Activated T-helper 17 cell treated with anti-CD3 and anti-CD28 coated beads, Interleukin-2, amount 50 U/mL, for 72 hours (primary cell): ENCODE measurements at regions not wholly inside any gene's neighbourhood (a gene's known extent, or its start where the extent isn't known, plus 50 kb on each side); places are given as distances from the start of the nearest gene placed in this dataset.

Experiments used
- ATAC-seq: fragments of 150-1000 bp; cut with Tn5 transposase; replicated peaks from 2 replicates; pipeline ENCODE4 v1.10.0; 2021; ENCODE audit warnings: mild to moderate bottlenecking, moderate library complexity
- H3K27ac Mint-ChIP-seq: one replicate; pipeline ENCODE4 v1.8.0; 2022; ENCODE audit warnings: mixed read lengths
- H3K27me3 Mint-ChIP-seq: one replicate; pipeline ENCODE4 v1.8.0; 2022; ENCODE audit warnings: mixed read lengths
- H3K36me3 Mint-ChIP-seq: one replicate; pipeline ENCODE4 v1.8.0; 2022; ENCODE audit warnings: low read depth, mild to moderate bottlenecking, mixed read lengths
- H3K4me1 Mint-ChIP-seq: one replicate; pipeline ENCODE4 v1.8.0; 2022; ENCODE audit warnings: mixed read lengths
- H3K4me3 Mint-ChIP-seq: one replicate; pipeline ENCODE4 v1.8.0; 2022; ENCODE audit warnings: mild to moderate bottlenecking, mixed read lengths
- H3K9me3 Mint-ChIP-seq: one replicate; pipeline ENCODE4 v1.8.0; 2022; ENCODE audit warnings: mixed read lengths

DNA sequence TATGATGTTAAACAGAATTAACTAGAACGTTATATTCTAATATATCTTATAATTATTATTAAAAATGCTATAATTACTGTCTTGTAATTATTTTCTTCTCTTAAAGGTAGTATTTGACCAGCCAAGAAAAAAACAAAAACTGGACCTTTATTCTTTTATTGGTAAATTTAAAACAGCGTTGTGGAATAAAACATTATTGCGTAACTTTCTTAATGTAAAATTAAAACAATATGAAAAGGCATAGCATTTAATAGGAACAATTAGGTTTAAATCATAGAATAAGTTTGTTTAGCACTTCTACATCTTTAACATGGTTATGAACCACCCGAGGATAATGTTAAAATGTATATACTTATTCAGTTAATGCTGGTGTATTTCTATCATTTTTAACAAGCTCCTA, 574.5 kb upstream of the CDH18 start:
- H3K4me1 Mint-ChIP-seq: no peaks in the 10 kb centered on the region
- no peak for ATAC-seq
- H3K36me3 Mint-ChIP-seq: no peaks in the 10 kb centered on the region
- H3K9me3 Mint-ChIP-seq: peaks cover 15% of the 10 kb centered on the region
- no peak overlapping the region for H3K27ac Mint-ChIP-seq
- no peak overlapping the region for H3K4me3 Mint-ChIP-seq
- H3K27me3 Mint-ChIP-seq: no peaks in the 10 kb centered on the region

DNA sequence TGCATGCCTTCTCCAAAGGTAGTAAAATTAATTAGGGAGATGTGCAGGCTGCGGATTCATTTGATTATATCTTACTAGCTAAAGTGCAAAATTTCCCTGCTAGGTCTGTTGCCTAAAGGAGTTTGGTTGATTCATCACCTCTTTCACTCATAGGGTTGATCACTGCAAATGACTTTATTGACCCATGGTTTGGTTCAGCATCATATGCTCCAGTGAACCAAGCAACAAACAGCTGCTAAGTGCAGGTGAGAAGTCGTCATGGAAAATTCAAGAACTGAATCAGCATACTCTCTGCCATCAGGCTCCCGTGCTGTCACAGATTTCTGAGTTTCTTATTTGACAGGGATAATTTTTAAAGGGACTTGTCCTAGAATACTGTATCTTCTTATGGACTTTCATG, 571.8 kb upstream of the CDH18 start:
- Mint-ChIP-seq H3K4me1 (no peaks in the 10 kb centered on the region), H3K36me3 (no peaks in the 10 kb centered on the region), H3K27me3 (no peaks in the 10 kb centered on the region), H3K4me3 (no peak overlapping the region), H3K9me3 (peaks cover 12% of the 10 kb centered on the region), H3K27ac (no peak overlapping the region)
- ATAC-seq: no peak

DNA sequence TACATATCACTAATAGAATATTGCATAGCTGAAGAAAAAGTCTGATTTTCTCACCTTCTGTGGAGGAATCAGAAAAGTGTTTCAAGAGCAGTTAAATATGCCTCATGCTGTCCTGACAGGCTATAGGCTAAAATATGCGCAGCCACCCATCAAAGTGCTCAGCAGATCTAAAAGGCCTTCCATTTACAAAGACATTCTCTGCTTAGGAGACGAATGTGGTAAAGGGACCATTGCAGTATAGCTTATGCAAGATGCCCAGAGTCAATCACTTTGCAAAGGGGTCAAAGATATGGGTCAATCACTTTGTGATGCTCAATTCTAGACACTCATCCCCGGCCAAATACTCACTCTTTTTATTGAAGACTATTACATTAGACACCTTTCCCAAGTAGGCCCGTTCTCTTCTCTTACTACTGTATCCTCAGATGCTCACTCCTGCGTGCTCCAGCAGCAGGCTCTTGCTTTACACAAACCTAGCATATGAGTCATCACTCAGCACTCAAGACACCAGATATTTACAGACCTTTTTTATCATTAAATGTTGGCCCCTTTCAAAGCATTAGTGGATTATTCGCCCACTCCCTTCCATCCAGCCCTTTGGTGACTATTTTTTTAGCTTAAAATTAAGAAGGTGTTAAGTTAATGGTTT, 568.2 kb upstream of the CDH18 start:
- H3K27me3 Mint-ChIP-seq: no peaks in the 10 kb centered on the region
- no peaks in the 10 kb centered on the region for H3K36me3 Mint-ChIP-seq
- no peaks in the 10 kb centered on the region for H3K4me1 Mint-ChIP-seq
- H3K4me3 Mint-ChIP-seq: no peak overlapping the region
- ATAC-seq: no peak
- no peak overlapping the region for H3K27ac Mint-ChIP-seq
- H3K9me3 Mint-ChIP-seq: peaks cover 12% of the 10 kb centered on the region

DNA sequence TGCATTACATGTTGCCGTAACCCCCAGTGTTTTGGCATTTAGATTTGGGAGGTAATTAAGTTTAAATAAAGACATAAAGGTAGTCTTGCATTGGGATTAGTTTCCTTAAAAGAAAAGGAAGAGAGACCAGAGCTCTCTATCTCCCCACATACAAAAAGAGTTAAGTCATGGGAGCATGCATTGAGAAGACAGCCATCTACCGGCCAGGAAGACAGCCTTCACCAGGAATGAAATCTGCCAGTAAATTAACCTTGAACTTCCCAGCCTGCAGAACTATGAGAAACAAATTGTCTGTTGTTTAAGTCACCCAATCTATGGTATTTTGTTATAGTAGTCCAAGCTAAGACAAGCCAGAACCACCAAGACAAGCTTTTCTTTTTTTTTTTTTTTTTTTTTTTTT, 567.0 kb upstream of the CDH18 start:
- no peaks in the 10 kb centered on the region for H3K4me1 Mint-ChIP-seq
- H3K36me3 Mint-ChIP-seq: no peaks in the 10 kb centered on the region
- H3K9me3 Mint-ChIP-seq: peaks cover 12% of the 10 kb centered on the region
- no peak overlapping the region for H3K4me3 Mint-ChIP-seq
- no peak for ATAC-seq
- H3K27ac Mint-ChIP-seq: no peak overlapping the region
- no peaks in the 10 kb centered on the region for H3K27me3 Mint-ChIP-seq

DNA sequence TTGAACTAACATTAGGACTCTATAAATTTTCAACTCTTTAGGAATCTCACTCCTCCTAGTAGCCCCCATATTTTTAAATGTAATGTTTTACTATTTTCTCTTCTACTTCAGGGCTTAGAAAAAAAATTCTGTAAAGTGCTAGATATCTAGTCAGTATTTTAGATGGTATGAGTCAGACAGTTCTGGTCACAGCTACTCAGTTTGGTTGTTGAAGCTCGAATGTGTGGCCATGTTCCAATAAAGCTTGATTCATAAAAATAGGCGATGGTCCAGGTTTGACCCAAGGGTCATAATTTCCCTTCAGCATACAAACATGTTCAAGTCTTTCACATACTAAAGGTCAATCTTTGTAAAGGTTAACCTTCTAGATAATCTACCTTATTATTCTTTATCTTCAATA, 566.0 kb upstream of the CDH18 start:
- peaks cover 12% of the 10 kb centered on the region for H3K9me3 Mint-ChIP-seq
- no peak overlapping the region for H3K27ac Mint-ChIP-seq
- H3K36me3 Mint-ChIP-seq: no peaks in the 10 kb centered on the region
- H3K4me1 Mint-ChIP-seq: no peaks in the 10 kb centered on the region
- no peak for ATAC-seq
- no peak overlapping the region for H3K4me3 Mint-ChIP-seq
- H3K27me3 Mint-ChIP-seq: no peaks in the 10 kb centered on the region

DNA sequence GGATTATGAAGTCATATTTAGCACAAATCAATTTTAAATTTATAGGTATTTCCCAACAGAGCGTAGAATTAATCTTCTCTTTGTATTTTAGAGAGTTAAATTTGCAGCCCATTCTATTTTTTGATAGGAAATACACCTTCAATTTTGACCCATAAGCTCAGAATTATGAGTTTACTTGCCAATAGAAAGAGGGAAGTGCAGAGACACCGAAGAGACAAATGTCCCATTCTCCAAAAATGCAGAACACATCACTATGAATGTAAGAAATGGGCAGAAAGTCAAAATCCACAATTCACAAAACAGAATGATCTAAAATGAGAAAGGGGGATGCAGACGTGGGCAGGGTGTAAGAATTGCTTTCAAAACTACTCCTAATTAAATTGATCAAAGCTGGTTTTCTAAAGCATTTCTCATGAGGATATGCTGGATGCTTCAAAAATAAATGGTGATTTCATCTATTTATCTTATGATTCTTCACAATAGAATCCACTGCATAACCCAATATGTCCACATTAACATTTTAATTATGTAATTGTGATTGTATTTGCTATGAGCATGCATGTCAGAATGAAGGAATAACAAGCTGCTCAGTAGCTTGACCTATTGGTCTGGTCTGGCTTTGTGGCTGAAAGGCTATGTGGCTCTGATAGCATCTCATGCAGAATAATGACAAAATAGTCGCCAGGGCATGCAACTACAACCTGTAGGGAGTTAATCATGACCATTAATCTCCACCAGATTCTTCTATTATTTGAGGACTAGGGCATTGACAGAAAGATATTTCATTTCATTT, 550.1 kb upstream of the CDH18 start:
- Mint-ChIP-seq H3K4me1 (no peaks in the 10 kb centered on the region), H3K27ac (no peak overlapping the region), H3K4me3 (no peak overlapping the region), H3K36me3 (no peaks in the 10 kb centered on the region), H3K9me3 (peaks cover 5% of the 10 kb centered on the region), H3K27me3 (no peaks in the 10 kb centered on the region)
- ATAC-seq: no peak

DNA sequence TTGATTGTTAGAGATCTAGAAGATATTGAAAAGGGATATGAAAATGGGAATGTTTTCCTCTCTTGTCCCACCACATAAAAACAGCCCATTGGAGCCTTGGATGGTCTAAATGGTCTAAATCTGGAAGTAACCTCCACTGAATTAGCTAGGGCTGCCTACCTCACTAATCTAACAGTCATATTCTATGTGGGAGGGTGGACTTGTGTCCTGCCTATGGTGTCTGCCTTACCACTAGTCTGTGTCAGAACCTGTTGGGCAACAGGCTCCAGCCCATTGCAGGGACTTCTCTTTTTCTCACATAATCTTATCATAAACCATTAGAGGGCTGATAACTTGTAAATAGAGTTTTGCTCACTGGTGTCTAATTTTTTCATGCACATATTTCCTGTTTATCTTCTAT, 548.8 kb upstream of the CDH18 start:
- H3K27ac Mint-ChIP-seq: no peak overlapping the region
- H3K27me3 Mint-ChIP-seq: no peaks in the 10 kb centered on the region
- H3K9me3 Mint-ChIP-seq: peaks cover 8% of the 10 kb centered on the region
- ATAC-seq: no peak
- H3K4me1 Mint-ChIP-seq: no peaks in the 10 kb centered on the region
- H3K36me3 Mint-ChIP-seq: no peaks in the 10 kb centered on the region
- H3K4me3 Mint-ChIP-seq: no peak overlapping the region

DNA sequence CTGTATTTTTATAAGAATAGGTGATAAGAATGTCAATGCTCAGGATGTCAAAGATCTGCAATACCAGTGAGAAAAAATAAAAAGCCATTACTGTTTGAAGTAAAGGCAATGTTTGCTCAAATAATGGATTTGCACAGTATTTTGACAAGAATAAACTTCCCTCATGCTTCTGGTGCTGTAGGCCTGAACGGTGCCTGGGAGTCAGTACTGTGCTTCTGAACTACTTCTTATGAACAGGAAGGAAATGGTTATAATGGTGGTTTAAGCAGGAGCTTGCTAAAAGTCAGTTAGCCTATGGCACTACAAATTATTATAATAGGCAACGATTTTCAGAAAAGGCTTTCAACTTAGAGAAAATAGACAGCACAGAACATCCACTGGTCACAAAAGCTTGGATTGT, 548.3 kb upstream of the CDH18 start:
- ATAC-seq: no peak
- no peak overlapping the region for H3K27ac Mint-ChIP-seq
- no peaks in the 10 kb centered on the region for H3K36me3 Mint-ChIP-seq
- no peaks in the 10 kb centered on the region for H3K27me3 Mint-ChIP-seq
- no peak overlapping the region for H3K4me3 Mint-ChIP-seq
- no peaks in the 10 kb centered on the region for H3K4me1 Mint-ChIP-seq
- H3K9me3 Mint-ChIP-seq: peaks cover 8% of the 10 kb centered on the region

DNA sequence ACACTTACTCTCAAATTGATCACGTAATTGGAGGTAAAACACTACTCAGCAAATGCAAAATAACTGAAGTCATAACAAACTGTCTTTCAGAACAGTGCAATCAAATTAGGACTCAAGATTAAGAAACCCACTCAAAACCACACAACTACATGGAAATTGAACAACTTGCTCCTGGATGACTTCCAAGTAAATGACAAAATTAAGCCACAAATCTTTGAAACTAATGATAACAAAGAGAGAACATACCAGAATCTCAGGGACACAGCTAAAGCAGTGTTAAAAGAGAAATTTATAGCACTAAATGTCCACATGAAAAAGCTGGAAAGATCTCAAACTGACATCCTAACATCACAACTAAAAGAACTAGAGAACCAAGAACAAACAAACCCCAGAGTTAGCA, 540.5 kb upstream of the CDH18 start:
- Mint-ChIP-seq H3K4me1 (no peaks in the 10 kb centered on the region), H3K9me3 (peaks cover 38% of the 10 kb centered on the region), H3K36me3 (no peaks in the 10 kb centered on the region), H3K4me3 (no peak overlapping the region), H3K27ac (no peak overlapping the region), H3K27me3 (no peaks in the 10 kb centered on the region)
- ATAC-seq: no peak

DNA sequence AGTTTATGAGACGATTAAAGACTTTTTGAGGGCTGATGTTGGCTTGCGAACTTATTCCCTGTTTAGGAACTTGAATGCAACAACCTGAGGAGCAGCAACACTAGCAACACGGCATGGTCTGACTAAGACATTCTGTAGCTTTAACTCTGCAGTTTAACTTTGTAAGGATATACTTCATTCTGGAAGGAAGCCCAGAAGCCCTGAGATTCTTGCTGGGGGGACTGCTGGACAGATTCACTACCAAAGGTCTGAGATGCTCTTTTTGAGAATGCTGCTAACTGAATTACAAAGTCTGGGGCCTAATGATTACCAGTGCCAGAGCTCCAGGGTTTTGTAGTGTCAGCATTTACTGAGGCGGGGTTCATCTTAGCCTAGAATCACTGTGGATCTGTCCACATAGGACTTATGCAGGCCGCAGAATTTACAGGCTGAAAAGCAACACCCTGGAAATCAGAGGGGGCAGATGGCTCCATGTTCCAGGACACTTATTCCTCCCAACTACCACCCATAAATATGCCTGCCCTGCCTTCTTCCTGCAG, 537.1 kb upstream of the CDH18 start:
- Mint-ChIP-seq H3K9me3 (peaks cover 37% of the 10 kb centered on the region), H3K36me3 (no peaks in the 10 kb centered on the region), H3K4me1 (no peaks in the 10 kb centered on the region), H3K4me3 (no peak overlapping the region), H3K27ac (no peak overlapping the region), H3K27me3 (no peaks in the 10 kb centered on the region)
- ATAC-seq: no peak

DNA sequence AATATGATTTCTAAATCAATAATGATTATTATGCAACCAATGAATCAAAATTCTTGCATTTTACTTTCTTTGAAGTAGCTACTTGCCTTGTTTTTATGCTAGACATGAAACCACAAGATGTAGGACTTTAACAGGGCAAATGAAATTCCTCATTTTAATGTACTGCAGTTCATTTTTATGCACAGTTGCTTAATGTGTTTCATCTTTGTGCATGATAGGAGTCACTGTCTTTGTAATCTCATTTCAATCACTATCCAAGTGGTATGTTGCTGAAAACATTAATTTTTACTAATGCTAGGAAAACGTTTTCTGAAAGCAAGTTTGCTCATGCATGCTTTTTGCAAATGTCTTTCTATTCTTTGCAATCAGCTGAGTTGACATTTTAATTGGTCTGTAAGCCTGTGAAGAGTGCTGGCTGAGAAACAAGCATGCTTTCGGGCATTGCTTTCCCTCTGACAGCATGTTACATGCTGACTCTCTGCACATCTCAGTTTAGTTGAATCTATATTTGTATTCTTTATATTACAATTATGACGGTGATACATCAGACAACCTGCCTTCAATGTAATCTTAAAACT, 535.0 kb upstream of the CDH18 start:
- Mint-ChIP-seq H3K27ac (no peak overlapping the region), H3K9me3 (peaks cover 21% of the 10 kb centered on the region), H3K4me3 (no peak overlapping the region), H3K36me3 (no peaks in the 10 kb centered on the region), H3K4me1 (no peaks in the 10 kb centered on the region), H3K27me3 (no peaks in the 10 kb centered on the region)
- ATAC-seq: no peak

DNA sequence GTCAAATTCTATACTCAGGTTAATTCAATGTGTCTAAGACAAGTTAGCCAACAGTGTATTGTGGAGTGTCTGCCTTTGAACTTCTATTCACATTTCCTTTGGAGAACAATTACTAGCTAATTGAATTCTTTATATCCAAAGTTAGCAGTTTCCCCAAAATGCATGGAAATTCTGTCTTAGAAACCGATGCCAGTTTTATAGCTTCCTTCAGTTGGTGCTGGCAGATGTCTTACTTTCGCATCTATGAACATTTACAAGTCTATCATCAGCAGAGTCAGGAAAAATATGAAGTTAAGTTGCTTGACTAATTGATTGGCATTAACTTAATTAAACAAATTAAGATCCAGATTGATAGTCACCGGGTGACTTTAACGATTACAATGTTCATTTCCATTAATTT, 527.6 kb upstream of the CDH18 start:
- Mint-ChIP-seq H3K27me3 (no peaks in the 10 kb centered on the region), H3K27ac (no peak overlapping the region), H3K4me1 (no peaks in the 10 kb centered on the region), H3K36me3 (no peaks in the 10 kb centered on the region), H3K9me3 (peaks cover 3% of the 10 kb centered on the region), H3K4me3 (no peak overlapping the region)
- no peak for ATAC-seq

DNA sequence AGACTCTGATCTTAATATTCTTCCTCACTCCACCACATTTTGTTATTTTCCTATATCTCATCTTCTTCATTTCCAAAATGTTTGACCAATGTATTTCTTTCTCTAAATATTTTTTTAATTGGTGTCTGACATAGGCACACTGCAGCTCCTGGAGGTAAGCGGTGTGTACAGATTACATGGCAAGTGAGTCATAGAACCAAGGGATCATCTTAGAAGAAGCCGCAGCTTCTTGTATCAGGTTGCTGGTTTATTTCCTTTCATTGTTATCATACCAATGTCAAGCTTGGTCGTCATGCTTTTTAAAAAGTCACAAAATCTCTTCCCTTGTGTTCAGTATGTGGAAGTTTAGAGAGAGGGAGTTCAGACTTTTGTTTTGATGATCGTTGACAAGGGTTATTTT, 526.1 kb upstream of the CDH18 start:
- H3K4me1 Mint-ChIP-seq: no peaks in the 10 kb centered on the region
- no peak overlapping the region for H3K27ac Mint-ChIP-seq
- no peaks in the 10 kb centered on the region for H3K36me3 Mint-ChIP-seq
- no peak for ATAC-seq
- no peaks in the 10 kb centered on the region for H3K27me3 Mint-ChIP-seq
- H3K9me3 Mint-ChIP-seq: peaks cover 3% of the 10 kb centered on the region
- H3K4me3 Mint-ChIP-seq: no peak overlapping the region

DNA sequence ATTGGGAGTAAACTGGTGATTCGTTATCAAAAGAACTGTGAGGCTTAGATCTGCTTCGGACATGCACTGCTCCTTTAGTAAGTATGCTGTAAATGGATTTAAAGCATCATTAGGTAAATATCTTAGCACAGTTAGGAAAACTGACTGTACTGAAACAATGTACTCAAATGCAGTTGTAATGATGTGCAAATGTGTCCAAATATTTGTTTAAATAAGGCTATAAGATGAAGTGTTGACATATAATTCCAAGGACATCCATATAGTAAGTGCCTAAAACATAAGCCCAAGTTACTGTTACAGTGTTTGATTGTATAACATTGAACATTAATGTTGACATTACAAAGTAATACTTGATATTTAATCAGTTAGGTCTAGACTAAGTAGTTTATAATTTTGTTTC, 512.5 kb upstream of the CDH18 start:
- no peak for ATAC-seq
- H3K9me3 Mint-ChIP-seq: peaks cover 10% of the 10 kb centered on the region
- no peak overlapping the region for H3K27ac Mint-ChIP-seq
- no peaks in the 10 kb centered on the region for H3K36me3 Mint-ChIP-seq
- H3K4me1 Mint-ChIP-seq: no peaks in the 10 kb centered on the region
- H3K4me3 Mint-ChIP-seq: no peak overlapping the region
- H3K27me3 Mint-ChIP-seq: no peaks in the 10 kb centered on the region

DNA sequence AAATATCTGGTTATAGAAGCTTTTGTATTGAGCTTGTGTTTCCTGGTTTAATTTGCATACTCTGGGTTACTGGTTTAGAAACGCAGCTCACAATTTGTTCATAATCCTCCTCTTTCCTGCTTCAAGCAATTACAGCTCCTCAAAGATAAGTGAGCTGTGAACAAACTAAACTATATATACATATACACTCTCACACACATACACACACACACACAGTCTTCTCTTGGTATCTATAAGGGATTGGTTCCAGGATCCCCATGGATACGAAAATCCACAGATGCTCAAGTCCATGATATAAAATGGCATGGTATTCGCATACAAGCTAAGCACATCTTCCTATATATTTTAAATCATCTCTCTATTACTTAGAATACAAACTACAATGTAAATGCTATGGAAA, 510.9 kb upstream of the CDH18 start:
- Mint-ChIP-seq H3K36me3 (no peaks in the 10 kb centered on the region), H3K27ac (no peak overlapping the region), H3K27me3 (no peaks in the 10 kb centered on the region), H3K4me1 (no peaks in the 10 kb centered on the region), H3K4me3 (no peak overlapping the region), H3K9me3 (peaks cover 8% of the 10 kb centered on the region)
- ATAC-seq: no peak
